NT2/D1 (cell line): ENCODE measurements at regions not wholly inside any gene's neighbourhood (a gene's known extent, or its start where the extent isn't known, plus 50 kb on each side); places are given as distances from the start of the nearest gene placed in this dataset.

Experiments used
- SUZ12 ChIP-seq: IDR thresholded peaks from 2 replicates; pipeline ENCODE4 v1.6.1; 2011; ENCODE audit not compliant: insufficient read length, insufficient read depth; ENCODE audit errors: extremely low read depth
- YY1 ChIP-seq: IDR thresholded peaks from 2 replicates; pipeline ENCODE4 v1.6.1; 2011; ENCODE audit not compliant: insufficient read length, insufficient read depth

DNA sequence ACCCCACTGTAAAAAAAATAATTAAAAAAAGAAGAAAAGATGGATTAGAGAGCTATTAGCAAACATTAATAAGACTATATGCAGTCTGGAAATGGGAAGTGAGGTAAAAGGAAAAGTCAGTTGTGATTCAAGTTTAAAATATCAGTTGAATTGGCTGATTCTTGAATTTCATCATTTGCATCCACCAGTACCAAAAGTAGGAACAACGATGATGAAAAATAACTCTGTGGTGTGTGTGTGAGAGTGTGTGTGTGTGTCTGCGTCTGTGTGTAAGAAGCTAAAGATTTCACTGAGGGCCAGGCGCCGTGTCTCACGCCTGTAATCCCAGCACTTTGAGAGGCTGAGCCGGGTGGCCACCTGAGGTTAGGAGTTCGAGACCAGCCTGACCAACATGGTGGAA is 56.0 kb upstream of the SLC4A7 start:
- TF ChIP-seq SUZ12 (no peak), YY1 (no peak)
